Iris pigment epithelial cell (primary cell): ENCODE measurements at regions not wholly inside any gene's neighbourhood (a gene's known extent, or its start where the extent isn't known, plus 50 kb on each side); places are given as distances from the start of the nearest gene placed in this dataset.

ENCODE experiments used
- DNase-seq: peaks from one replicate; pipeline ENCODE4 v3.0.0-alpha.2; 2011; ENCODE audit warnings: low read depth

GRCh38 chr18:25646971-25647370 lies 295.0 kb upstream of the ZNF521 start:
- peak; percentile 72 for DNase-seq

DNA sequence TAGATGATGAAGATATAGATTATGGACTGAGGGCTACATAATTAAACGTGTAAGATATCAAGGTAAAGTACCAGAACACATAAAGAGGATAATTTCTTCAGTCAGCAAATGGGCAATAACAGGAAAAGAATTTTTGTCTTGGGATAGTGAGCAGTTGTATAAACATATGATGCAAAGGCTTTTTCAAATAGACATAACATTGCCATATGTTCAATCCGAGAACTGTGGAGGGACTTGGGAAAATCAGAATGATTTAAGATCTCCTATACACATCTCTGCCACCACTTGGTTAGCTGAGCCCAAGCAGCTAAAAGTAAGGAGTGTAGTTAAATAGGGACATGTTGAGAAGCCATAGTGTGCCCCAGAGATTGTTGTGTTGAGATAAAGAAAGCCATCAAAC lies 287.6 kb upstream of the ZNF521 start:
- no peak for DNase-seq

- no peak for DNase-seq
Measured at GRCh38 chr18:25633563-25633962, 281.6 kb upstream of the ZNF521 start.

DNA sequence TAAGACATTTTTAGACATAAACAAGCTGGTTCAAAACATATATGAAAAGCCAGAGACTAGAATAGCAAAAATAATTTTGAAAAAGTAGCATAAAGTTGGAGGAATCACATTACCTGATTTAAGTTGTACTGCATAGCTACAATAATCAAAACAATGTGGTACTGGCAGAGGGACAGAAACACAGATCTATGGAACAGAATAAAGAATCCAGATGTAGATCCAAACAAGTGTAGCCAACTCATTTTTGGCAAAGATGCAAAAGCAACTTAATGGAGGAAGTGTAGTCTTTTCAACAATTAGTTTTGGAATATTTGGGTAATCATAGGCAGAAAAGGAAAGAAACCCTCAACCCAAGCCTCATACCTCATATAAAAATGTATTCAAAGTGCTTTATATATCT lies 278.7 kb upstream of the ZNF521 start:
- DNase-seq, result no peak

DNA sequence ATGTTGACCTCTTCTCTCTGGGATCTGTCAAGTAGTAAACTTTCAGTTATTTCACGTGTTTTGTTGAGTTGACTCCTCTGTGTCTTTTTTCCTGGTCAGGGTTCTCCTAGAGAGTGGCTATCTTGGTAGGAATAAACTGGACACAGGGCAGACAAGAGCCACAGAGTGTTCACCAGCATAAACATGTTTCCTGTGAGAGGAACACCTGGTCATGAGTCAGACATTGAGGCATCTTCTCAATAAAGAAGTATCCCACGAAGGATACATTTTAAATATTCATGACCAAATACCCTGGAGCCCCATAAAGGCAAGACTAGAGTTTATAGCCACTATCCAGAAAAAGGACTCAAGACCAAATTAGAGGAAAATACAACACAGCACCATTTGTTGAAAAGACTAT lies 269.7 kb upstream of the ZNF521 start:
- DNase-seq, result no peak

GRCh38 chr18:25621144-25621543 lies 269.2 kb upstream of the ZNF521 start:
- DNase-seq, result peak; percentile 3

- no peak for DNase-seq
Measured at GRCh38 chr18:25614168-25614567, 262.2 kb upstream of the ZNF521 start.

DNA sequence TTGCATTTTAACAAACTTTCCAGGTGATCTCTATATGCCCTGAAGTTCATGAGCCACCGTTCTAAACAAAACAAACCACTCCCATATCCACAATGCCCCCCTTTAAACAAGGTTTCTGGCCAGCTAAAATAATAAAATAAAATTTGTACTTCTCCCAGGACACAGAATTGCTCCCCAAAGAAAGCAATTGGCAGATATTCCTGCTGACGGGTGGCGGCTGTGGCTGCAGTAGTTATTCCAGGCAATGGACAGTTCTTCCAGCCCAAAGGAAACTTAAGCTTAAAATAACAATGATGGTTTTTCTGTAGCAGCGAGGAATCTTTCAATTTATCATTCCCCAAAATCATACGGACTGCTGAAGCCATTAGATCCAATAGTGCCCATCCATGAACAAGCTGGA lies 260.5 kb upstream of the ZNF521 start:
- DNase-seq, result no peak

DNA sequence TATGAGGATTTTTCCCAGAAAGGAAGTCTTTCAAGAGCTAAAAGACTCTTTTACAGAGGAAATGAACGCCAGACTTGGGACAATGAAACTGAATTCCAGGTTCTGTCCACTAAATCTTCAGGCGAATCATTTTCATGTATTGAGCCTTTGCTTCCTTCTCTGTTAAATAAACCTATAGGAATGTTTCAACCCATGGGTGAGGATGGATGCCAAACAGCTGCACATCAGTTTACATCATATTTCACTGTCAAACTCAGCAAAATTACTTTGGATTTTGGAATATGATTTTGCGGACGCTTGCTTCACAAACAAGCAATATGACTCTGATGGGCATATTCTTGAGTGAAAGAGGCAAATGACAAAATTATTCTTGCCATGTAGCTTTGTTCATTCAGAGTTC lies 256.1 kb upstream of the ZNF521 start:
- DNase-seq, result no peak

DNA sequence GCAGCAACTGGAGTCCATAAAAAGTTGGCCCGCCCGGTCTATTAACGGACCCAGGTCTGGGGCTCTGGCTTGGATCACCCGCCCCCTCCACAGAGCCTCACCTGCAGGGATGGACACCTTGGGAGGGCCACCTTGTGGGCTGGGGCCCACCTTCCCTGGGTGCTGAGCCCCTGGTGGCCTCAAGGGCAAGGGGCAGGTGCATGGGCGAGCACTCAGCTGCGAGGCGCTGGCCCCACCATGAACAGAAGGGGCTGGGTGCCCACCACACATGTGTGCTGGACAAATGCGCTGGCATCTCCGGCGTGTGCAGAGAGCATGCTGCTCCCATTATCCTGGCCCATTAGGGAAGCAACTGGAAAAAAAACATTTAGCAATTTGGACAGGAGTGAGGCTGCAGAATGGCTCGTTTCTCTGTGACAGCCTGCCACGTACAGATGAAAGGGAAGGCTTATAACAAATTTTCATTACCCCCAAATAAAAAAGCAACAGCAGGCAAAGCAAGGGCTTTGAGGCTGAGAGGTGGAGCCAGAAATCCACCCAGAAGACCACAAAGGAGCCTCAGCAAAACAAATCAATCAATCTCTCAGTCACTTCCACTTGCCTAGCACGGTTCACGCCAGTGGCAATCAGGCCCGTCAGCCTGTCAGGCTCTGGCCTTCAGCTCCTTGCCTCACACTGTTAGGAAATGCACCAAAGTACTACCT lies 253.1 kb upstream of the ZNF521 start:
- no peak for DNase-seq

- no peak for DNase-seq
Measured at GRCh38 chr18:25604196-25604893, 252.4 kb upstream of the ZNF521 start.

- DNase-seq, result no peak
Measured at GRCh38 chr18:25599443-25599842, 247.5 kb upstream of the ZNF521 start.

DNA sequence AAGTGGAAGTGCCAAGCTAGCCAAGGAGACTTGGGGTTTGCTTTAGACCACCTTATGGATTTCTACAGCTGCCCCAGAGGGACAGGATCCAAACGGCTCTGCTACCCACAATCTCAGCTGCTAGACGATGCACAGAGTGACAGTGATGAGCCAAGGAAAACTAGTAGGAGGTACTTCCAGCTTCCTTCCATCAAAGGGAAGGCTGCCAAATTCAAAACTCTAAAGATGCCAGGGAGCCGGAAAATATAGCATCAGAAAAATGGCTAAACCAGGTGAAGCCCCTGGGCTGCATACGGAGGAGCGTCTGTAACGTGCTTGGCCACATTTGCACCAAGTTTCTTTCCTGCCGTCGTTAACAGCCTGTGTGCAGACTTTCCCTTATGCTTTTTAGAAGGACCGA lies 245.5 kb upstream of the ZNF521 start:
- DNase-seq, result no peak

DNA sequence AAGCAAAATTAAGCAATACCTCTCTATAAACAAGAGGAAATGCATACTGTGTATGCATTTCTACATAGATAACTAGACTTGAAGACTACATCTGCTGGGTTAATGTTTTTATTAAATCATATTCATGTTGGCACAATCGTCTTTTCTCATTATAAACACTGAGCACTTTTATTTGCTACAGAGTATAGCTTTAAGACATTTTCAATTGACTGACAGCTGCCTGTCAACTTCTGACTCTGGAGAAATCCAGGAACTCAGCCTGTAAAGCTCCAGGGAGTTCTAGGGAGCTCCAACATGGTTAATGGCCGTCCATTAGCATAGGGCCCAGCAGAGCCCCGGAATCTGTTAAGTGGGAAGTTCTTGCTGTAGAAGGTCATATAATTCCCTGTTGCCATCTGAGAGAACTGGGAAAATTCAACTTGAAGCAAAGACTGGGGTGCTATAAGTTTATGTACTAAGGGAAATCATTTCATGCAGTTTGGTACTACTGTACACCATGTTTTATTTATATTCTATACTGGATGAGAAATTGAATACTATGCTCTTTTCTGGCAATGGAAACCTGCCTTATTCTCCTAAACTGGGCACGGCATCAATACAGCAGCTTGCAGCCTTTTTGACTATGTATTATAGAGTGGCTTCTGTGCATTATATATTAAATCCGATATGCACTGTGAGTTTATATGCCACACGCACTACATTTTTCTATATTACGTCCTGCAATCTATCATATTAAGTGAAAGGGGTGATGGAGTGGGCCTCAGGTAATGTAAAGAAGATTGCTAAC lies 243.5 kb upstream of the ZNF521 start:
- DNase-seq, result no peak

GRCh38 chr18:25594351-25594750 lies 242.4 kb upstream of the ZNF521 start:
- DNase-seq, result peak; percentile 59

GRCh38 chr18:25592804-25593360 lies 240.9 kb upstream of the ZNF521 start:
- no peak for DNase-seq

GRCh38 chr18:25590456-25590855 lies 238.5 kb upstream of the ZNF521 start:
- DNase-seq, result no peak

DNA sequence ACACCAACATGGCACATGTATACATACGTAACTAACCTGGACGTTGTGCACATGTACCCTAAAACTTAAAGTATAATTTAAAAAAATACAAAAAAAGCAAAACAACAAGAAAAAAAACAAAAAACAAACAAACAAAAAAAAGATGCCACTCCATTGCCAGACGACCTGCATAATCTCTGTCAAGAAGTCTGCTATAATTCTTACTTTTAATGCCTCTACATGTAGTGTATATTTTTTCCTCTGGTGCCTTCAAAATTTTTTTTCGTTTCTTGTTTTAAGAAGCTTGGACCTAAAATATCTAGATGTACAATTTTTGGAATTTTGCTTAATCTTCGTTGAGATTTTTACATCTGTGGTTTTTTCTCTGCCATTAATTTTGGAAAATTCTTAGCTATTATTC lies 235.6 kb upstream of the ZNF521 start:
- no peak for DNase-seq

GRCh38 chr18:25568986-25569385 lies 217.0 kb upstream of the ZNF521 start:
- DNase-seq, result no peak

- no peak for DNase-seq
Measured at GRCh38 chr18:25563816-25564683, 212.1 kb upstream of the ZNF521 start.

GRCh38 chr18:25563346-25563745 lies 211.4 kb upstream of the ZNF521 start:
- DNase-seq, result no peak

- peak; percentile 38 for DNase-seq
Measured at GRCh38 chr18:25561918-25562317, 210.0 kb upstream of the ZNF521 start.
